ENCODE measurements at regions not wholly inside any gene's neighbourhood (a gene's known extent, or its start where the extent isn't known, plus 50 kb on each side); places are given as distances from the start of the nearest gene placed in this dataset.

DNA sequence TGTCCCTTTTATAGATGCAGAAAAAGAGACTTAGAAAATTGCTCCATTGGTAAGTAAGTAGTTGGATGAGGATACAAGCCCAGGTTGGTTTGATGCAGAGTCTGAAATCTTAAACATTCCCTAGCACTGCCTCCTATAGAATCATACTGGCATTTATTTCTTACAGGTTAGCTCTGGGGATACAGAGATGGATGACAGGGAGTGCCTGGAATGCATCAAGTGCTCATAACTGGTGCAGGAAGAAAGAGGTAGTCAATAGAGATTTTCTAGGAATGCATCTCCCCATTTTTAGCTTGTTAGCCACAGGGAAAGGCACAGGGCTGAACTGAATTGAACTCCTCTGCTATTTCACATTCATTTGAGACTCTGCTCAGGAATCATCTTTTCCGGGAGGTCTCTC is 269.0 kb upstream of the USP24 start:
- TF ChIP-seq, protein P1, sequence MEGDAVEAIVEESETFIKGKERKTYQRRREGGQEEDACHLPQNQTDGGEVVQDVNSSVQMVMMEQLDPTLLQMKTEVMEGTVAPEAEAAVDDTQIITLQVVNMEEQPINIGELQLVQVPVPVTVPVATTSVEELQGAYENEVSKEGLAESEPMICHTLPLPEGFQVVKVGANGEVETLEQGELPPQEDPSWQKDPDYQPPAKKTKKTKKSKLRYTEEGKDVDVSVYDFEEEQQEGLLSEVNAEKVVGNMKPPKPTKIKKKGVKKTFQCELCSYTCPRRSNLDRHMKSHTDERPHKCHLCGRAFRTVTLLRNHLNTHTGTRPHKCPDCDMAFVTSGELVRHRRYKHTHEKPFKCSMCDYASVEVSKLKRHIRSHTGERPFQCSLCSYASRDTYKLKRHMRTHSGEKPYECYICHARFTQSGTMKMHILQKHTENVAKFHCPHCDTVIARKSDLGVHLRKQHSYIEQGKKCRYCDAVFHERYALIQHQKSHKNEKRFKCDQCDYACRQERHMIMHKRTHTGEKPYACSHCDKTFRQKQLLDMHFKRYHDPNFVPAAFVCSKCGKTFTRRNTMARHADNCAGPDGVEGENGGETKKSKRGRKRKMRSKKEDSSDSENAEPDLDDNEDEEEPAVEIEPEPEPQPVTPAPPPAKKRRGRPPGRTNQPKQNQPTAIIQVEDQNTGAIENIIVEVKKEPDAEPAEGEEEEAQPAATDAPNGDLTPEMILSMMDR (IDR thresholded peaks at IDR 0.05) = no peak
- H3K9me3 Mint-ChIP-seq (ENCODE audit: low read depth) = peaks cover 3% of the 10 kb centered on the region
- H3K4me1 Mint-ChIP-seq (ENCODE audit: low read depth) = no peaks in the 10 kb centered on the region
- H3K36me3 Mint-ChIP-seq (ENCODE audit: low read depth) = no peaks in the 10 kb centered on the region
- no peak overlapping the region for H3K4me3 Mint-ChIP-seq (ENCODE audit: unreplicated experiment)
- no peak for DNase-seq (ENCODE audit: low spot score)
- H3K27ac Mint-ChIP-seq (ENCODE audit: unreplicated experiment) = no peak overlapping the region
- H3K27me3 Mint-ChIP-seq (ENCODE audit: low read depth) = no peaks in the 10 kb centered on the region

DNA sequence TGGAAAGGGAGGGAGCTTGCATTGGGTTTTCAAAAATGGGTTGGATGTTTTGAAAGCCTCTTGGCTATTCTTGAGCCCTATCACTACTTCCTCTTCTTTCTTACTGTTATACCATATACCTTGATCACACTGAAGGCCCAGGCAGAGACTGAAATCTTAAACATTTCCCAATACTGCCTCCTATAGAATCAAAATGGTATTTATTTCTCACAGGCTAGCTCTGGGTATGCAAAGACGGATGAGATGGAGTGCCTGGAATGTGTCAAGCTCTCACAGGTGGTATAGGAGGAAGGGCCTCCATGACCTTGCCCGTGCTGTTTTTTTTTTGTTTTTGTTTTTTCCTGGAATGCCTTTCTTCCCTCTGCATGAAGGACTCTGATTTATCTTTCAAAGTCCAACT is 268.4 kb upstream of the USP24 start:
- H3K36me3 Mint-ChIP-seq (ENCODE audit: low read depth) = no peaks in the 10 kb centered on the region
- TF ChIP-seq, protein P1 (IDR thresholded peaks at IDR 0.05) = no peak
- no peak for DNase-seq (ENCODE audit: low spot score)
- peaks cover 7% of the 10 kb centered on the region for H3K9me3 Mint-ChIP-seq (ENCODE audit: low read depth)
- no peaks in the 10 kb centered on the region for H3K4me1 Mint-ChIP-seq (ENCODE audit: low read depth)
- H3K27ac Mint-ChIP-seq (ENCODE audit: unreplicated experiment) = no peak overlapping the region
- H3K27me3 Mint-ChIP-seq (ENCODE audit: low read depth) = no peaks in the 10 kb centered on the region
- no peak overlapping the region for H3K4me3 Mint-ChIP-seq (ENCODE audit: unreplicated experiment)

GRCh38 chr1:55481634-55482033 is 266.5 kb upstream of the USP24 start:
- Mint-ChIP-seq H3K4me1 (ENCODE audit: low read depth) (no peaks in the 10 kb centered on the region), H3K27ac (ENCODE audit: unreplicated experiment) (no peak overlapping the region), H3K36me3 (ENCODE audit: low read depth) (no peaks in the 10 kb centered on the region), H3K4me3 (ENCODE audit: unreplicated experiment) (no peak overlapping the region), H3K27me3 (ENCODE audit: low read depth) (no peaks in the 10 kb centered on the region), H3K9me3 (ENCODE audit: low read depth) (peaks cover 7% of the 10 kb centered on the region)
- no peak for DNase-seq (ENCODE audit: low spot score)
- TF ChIP-seq, protein P1 (IDR thresholded peaks at IDR 0.05) = no peak

GRCh38 chr1:55480029-55480795 is 265.0 kb upstream of the USP24 start:
- H3K36me3 Mint-ChIP-seq (ENCODE audit: low read depth) = no peaks in the 10 kb centered on the region
- TF ChIP-seq, protein P1 (IDR thresholded peaks at IDR 0.05) = no peak
- H3K9me3 Mint-ChIP-seq (ENCODE audit: low read depth) = peaks cover 7% of the 10 kb centered on the region
- H3K27ac Mint-ChIP-seq (ENCODE audit: unreplicated experiment) = no peak overlapping the region
- H3K4me3 Mint-ChIP-seq (ENCODE audit: unreplicated experiment) = no peak overlapping the region
- DNase-seq (ENCODE audit: low spot score) = no peak
- no peaks in the 10 kb centered on the region for H3K27me3 Mint-ChIP-seq (ENCODE audit: low read depth)
- H3K4me1 Mint-ChIP-seq (ENCODE audit: low read depth) = peaks cover 3% of the 10 kb centered on the region

DNA sequence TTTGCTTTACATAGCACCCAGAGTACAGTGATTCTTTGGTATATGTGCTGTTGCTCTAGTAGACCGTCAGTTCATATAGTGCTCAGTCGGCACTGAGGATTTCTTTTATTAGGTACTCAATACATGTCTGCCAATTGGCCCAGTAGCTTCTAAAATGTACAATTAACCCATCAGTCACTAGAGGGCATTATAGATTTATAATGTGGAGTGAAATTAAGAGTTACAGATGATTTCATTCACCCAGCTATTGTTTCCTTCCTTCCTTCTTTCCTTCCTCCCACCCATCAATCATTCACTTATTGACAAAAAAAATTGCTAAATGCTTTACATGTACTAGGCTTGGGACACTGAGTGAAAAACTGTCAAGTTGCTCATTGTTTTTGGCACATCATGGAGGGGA is 263.6 kb upstream of the USP24 start:
- H3K27me3 Mint-ChIP-seq (ENCODE audit: low read depth) = no peaks in the 10 kb centered on the region
- H3K4me3 Mint-ChIP-seq (ENCODE audit: unreplicated experiment) = no peak overlapping the region
- no peak for DNase-seq (ENCODE audit: low spot score)
- no peak overlapping the region for H3K27ac Mint-ChIP-seq (ENCODE audit: unreplicated experiment)
- peaks cover 7% of the 10 kb centered on the region for H3K9me3 Mint-ChIP-seq (ENCODE audit: low read depth)
- TF ChIP-seq, protein P1 (IDR thresholded peaks at IDR 0.05) = peak; percentile 76
- peaks cover 7% of the 10 kb centered on the region for H3K4me1 Mint-ChIP-seq (ENCODE audit: low read depth)
- H3K36me3 Mint-ChIP-seq (ENCODE audit: low read depth) = no peaks in the 10 kb centered on the region

Measured in chondrocyte (in vitro differentiated cells).